Heart left ventricle (tissue), 16 donors: ENCODE measurements at regions not wholly inside any gene's neighbourhood (a gene's known extent, or its start where the extent isn't known, plus 50 kb on each side); places are given as distances from the start of the nearest gene placed in this dataset.

ENCODE experiments used
- ATAC-seq, 4 donors: fragments of 200-7000 bp; cut with Tn5 transposase; one replicate each; pipeline ENCODE4 v1.9.1; 2020 to 2022; ENCODE audit warnings: moderate library complexity in 4 of 4, mild to moderate bottlenecking in 3 of 4, moderate number of reproducible peaks in 1 of 4
- DNase-seq, 5 donors: peaks; one replicate each; pipeline ENCODE4 v3.0.0-alpha.2; 2020
- H3K27ac ChIP-seq, 12 donors: fragments of 200-600 bp; sonication (generic) in 4 of 12; one replicate each; pipeline versions ENCODE4 v1.5.0 to v1.8.0; 2016 to 2022; ENCODE audit warnings: mild to moderate bottlenecking in 2 of 12
- H3K27me3 ChIP-seq, 9 donors: fragments of 200-600 bp; sonication (generic) in 2 of 9; one replicate each; pipeline versions ENCODE4 v1.5.1 to v1.8.0; 2016 to 2022; ENCODE audit warnings: mild to moderate bottlenecking in 3 of 9
- H3K36me3 ChIP-seq, 9 donors: fragments of 200-600 bp; sonication (generic) in 2 of 9; one replicate each; pipeline versions ENCODE4 v1.5.0 to v1.8.0; 2018 to 2022; ENCODE audit warnings: mild to moderate bottlenecking in 2 of 9
- H3K4me1 ChIP-seq, 12 donors: fragments of 200-600 bp; sonication (generic) in 4 of 12; one replicate each; pipeline versions ENCODE4 v1.5.0 to v1.8.0; 2016 to 2022; ENCODE audit warnings: mild to moderate bottlenecking in 3 of 12
- H3K4me3 ChIP-seq, 12 donors: fragments of 200-600 bp; sonication (generic) in 4 of 12; one replicate each; pipeline versions ENCODE4 v1.5.0 to v1.8.0; 2017 to 2022; ENCODE audit warnings: mild to moderate bottlenecking in 9 of 12, moderate library complexity in 4 of 12
- H3K9me3 ChIP-seq, 12 donors: fragments of 200-600 bp; sonication (generic) in 4 of 12; one replicate each; pipeline versions ENCODE4 v1.5.0 to v1.8.0; 2016 to 2022; ENCODE audit warnings: mild to moderate bottlenecking in 1 of 12
- POLR2A ChIP-seq, 2 donors: fragments of 450-650 bp; IDR thresholded peaks; one replicate each; pipeline ENCODE4 v1.6.1; 2017; ENCODE audit warnings: antibody characterized with exemption in 2 of 2, mild to moderate bottlenecking in 2 of 2, moderate library complexity in 2 of 2
- WGBS, 4 donors: extraction: QIAGEN DNeasy Blood & Tissue Kit in 2 of 4; methylation state at CpG; one replicate each; pipeline versions ENCODE4 v1.1.5 to v1.1.7; 2013 to 2018; 5-methylcytosine and 5-hydroxymethylcytosine counted together
- intact Hi-C, 10 donors: fragments of 100-400 bp; cut with DNase I; formaldehyde crosslinking; loops; one replicate each; pipeline versions ENCODE4 v1.11.1 to v1.14.2; 2022
- TF ChIP-seq, protein P1 (sequence below), 12 donors: fragments of 200-600 bp; sonication (generic) in 4 of 12; IDR thresholded peaks; one replicate each; pipeline versions ENCODE4 v1.5.0 to v1.8.0; 2018 to 2022; ENCODE audit warnings: antibody characterized with exemption in 12 of 12, mild to moderate bottlenecking in 5 of 12
- donor health status: ischemic (EF 13 %, LVEDD 7.1; RV severe dilation, severe dysfunction).
- donor health status: healthy with polysubstance abuse.
- donor health status: DM: no; HTN: yes; CAD: no.
- donor health status: DM: no; HTN: no; CAD: no.
- donor health status: ischemic (EF 25% LVEDD 6.9; RV normal size, moderate dysfunction).
- donor health status: ischemic (EF 25% LVEDD 5.7; RV mildly dilated, moderate dysfunction).
- donor health status: healthy.
- donor health status: DM: yes; HTN: yes; CAD: no.
- donor health status: ischemic (EF 35%, LVEDD 5.7; RV mildly dilated, moderate dysfunction).
- donor health status: nonischemic (EF 11% LVEDD 7.7; RV severe dilation, severe dysfunction).
- donor health status: DM: yes; HTN: yes; CAD: no.
- donor health status: PGD.
- donor health status: ischemic (EF 29% LVEDD 5.4; RV normal size, mild dysfunction).
- donor health status: nonischemic (EF 23%, LVEDD 6.1; RV moderate dilation, normal function).

DNA sequence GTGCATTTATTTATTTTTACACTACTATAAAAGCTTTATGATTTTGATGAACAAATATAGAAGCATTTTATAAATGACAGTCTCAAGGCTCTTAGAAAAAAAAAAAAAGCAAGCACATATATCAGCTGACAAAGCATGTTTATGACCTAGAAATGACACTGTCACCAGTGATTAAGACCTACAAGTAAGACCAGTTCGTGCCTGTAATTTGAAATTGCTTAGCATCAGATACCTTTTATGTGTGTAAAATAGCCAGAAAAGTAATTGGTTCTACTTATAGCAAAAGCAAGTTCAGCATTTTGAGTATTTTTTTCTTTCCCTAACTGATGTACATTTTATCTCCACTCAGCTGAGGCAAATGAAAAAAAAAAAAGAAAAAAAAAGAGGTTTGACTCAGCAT lies 808.4 kb downstream of the CDH18 start:
- H3K27ac ChIP-seq, result no peak overlapping the region
- H3K4me3 ChIP-seq, result no peak overlapping the region
- intact Hi-C loops, result no loop called here
- no peaks in the 10 kb centered on the region for H3K4me1 ChIP-seq
- DNase-seq (no peak), ATAC-seq (no peak)
- no peaks in the 10 kb centered on the region for H3K36me3 ChIP-seq
- TF ChIP-seq, protein P1, sequence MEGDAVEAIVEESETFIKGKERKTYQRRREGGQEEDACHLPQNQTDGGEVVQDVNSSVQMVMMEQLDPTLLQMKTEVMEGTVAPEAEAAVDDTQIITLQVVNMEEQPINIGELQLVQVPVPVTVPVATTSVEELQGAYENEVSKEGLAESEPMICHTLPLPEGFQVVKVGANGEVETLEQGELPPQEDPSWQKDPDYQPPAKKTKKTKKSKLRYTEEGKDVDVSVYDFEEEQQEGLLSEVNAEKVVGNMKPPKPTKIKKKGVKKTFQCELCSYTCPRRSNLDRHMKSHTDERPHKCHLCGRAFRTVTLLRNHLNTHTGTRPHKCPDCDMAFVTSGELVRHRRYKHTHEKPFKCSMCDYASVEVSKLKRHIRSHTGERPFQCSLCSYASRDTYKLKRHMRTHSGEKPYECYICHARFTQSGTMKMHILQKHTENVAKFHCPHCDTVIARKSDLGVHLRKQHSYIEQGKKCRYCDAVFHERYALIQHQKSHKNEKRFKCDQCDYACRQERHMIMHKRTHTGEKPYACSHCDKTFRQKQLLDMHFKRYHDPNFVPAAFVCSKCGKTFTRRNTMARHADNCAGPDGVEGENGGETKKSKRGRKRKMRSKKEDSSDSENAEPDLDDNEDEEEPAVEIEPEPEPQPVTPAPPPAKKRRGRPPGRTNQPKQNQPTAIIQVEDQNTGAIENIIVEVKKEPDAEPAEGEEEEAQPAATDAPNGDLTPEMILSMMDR (IDR thresholded peaks at IDR 0.05), result no peak
- TF ChIP-seq POLR2A (IDR thresholded peaks at IDR 0.05), result no peak
- WGBS, 4 donors, result 13 to 38% (median 25%) methylated on average over 1 of the region's 1 CpG
- peaks cover 0 to 7% (median 0%) of the 10 kb centered on the region in 12 donors for H3K9me3 ChIP-seq
- H3K27me3 ChIP-seq, result no peaks in the 10 kb centered on the region

DNA sequence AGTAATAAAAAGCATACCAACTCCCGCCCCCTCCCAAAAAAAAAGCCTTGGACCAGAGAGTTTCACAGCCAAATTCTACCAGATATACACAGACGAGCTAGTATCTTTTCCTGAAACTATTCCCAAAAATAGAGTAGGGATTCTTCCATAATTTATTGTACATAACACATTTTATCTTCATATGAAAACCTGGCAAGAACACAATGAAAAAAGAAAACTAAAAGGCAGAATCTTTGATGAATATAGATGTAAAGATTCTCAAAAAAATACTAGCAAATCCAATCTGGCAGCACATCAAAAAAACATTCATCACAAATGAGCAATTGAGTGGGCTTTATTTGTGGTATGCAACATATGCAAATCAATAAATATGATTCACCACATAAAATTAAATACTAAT lies 798.8 kb downstream of the CDH18 start:
- DNase-seq, result no peak
- no peak for TF ChIP-seq POLR2A (IDR thresholded peaks at IDR 0.05)
- TF ChIP-seq, protein P1 (IDR thresholded peaks at IDR 0.05), result no peak
- Histone ChIP-seq H3K27me3 (no peaks in the 10 kb centered on the region), H3K4me1 (no peaks in the 10 kb centered on the region), H3K4me3 (no peak overlapping the region), H3K27ac (no peak overlapping the region), H3K9me3 (peaks cover 0 to 14% (median 0%) of the 10 kb centered on the region in 12 donors), H3K36me3 (no peaks in the 10 kb centered on the region)
- intact Hi-C loops, result no loop called here
- WGBS, 4 donors, result 46 to 53% (median 50%) methylated on average over 2 of the region's 2 CpGs
- ATAC-seq, result no peak

DNA sequence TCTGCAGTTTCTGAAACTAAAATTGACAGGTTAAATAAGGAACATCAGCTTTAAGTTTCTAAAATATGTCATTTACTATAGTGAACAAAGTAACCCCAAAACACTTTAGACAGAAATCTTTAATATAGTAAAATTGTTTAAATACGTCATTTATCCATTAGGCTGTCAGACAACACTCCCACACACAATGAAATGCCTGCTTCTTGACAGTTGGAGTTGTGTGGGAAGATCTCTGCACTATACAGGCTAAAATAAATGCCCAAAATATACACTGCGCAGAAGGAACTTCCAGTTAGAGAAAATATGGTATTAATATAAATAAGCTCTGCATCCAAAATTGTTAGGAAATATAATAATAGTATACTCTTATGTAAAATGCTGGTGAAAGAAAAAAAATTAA lies 794.4 kb downstream of the CDH18 start:
- no peak for ATAC-seq
- intact Hi-C loops, result no loop called here
- peaks cover 0 to 5% (median 0%) of the 10 kb centered on the region in 12 donors for H3K9me3 ChIP-seq
- H3K27ac ChIP-seq, result no peak overlapping the region
- no peak for TF ChIP-seq POLR2A (IDR thresholded peaks at IDR 0.05)
- TF ChIP-seq, protein P1 (IDR thresholded peaks at IDR 0.05), result no peak
- no peaks in the 10 kb centered on the region for H3K4me1 ChIP-seq
- no peak for DNase-seq
- no peaks in the 10 kb centered on the region for H3K27me3 ChIP-seq
- 75 to 84% (median 80%) methylated on average over 2 of the region's 2 CpGs for WGBS, 4 donors
- no peaks in the 10 kb centered on the region for H3K36me3 ChIP-seq
- no peak overlapping the region for H3K4me3 ChIP-seq

DNA sequence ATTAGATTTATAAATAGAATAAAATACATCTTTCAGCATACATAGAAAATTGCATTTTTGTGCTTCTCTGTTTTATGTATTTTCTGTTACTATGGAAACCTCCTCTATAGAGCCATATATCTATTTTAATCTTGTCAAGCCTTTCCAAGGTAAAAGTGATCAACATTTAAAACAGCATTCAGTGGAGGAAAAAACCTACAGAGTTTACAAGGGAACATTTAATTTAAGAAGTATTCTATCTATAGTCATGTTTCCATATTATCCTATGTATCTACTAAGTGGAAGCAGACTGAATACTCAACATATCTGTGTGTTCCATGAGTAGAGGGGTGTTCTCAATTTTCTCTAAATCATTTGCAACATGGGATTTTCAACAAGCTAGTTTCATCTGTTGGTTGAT lies 791.4 kb downstream of the CDH18 start:
- Histone ChIP-seq H3K27me3 (no peaks in the 10 kb centered on the region), H3K27ac (no peak overlapping the region), H3K9me3 (no peaks in the 10 kb centered on the region), H3K4me1 (no peaks in the 10 kb centered on the region), H3K36me3 (no peaks in the 10 kb centered on the region), H3K4me3 (no peak overlapping the region)
- ATAC-seq (no peak), DNase-seq (no peak)
- intact Hi-C loops, result no loop called here
- no peak for TF ChIP-seq POLR2A (IDR thresholded peaks at IDR 0.05)
- TF ChIP-seq, protein P1 (IDR thresholded peaks at IDR 0.05), result no peak
